ENCODE measurements at regions not wholly inside any gene's neighbourhood (a gene's known extent, or its start where the extent isn't known, plus 50 kb on each side); places are given as distances from the start of the nearest gene placed in this dataset.

DNA sequence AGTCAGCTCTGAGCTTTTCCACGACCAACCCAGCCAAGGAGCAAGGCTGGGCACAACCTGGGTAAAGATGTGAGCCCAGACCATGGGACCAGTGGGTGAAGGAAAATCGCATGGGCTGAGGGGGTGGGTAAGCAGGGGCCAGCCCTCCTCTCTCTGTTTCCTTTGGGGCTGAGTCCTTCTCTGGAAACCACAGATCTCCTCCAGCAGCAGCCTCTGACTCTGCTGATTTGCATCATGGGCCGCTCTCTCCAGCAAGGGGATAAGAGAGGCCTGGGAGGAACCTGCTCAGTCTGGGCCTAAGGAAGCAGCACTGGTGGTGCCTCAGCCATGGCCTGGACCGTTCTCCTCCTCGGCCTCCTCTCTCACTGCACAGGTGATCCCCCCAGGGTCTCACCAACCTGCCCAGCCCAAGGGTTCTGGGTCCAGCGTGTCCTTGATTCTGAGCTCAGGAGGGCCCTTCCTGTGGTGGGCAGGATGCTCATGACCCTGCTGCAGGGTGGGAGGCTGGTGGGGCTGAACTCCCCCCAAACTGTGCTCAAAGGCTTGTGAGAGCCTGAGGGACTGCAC lies 67.8 kb downstream of the GGTLC2 start:
- TF ChIP-seq, protein P1, sequence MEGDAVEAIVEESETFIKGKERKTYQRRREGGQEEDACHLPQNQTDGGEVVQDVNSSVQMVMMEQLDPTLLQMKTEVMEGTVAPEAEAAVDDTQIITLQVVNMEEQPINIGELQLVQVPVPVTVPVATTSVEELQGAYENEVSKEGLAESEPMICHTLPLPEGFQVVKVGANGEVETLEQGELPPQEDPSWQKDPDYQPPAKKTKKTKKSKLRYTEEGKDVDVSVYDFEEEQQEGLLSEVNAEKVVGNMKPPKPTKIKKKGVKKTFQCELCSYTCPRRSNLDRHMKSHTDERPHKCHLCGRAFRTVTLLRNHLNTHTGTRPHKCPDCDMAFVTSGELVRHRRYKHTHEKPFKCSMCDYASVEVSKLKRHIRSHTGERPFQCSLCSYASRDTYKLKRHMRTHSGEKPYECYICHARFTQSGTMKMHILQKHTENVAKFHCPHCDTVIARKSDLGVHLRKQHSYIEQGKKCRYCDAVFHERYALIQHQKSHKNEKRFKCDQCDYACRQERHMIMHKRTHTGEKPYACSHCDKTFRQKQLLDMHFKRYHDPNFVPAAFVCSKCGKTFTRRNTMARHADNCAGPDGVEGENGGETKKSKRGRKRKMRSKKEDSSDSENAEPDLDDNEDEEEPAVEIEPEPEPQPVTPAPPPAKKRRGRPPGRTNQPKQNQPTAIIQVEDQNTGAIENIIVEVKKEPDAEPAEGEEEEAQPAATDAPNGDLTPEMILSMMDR (conservative IDR thresholded peaks at IDR 0.05) = no peak
- no peak for TF ChIP-seq EZH2 (IDR thresholded peaks at IDR 0.05; ENCODE audit: low read depth)

All from PC-9 (cell line).